ENCODE measurements at regions not wholly inside any gene's neighbourhood (a gene's known extent, or its start where the extent isn't known, plus 50 kb on each side); places are given as distances from the start of the nearest gene placed in this dataset.

DNA sequence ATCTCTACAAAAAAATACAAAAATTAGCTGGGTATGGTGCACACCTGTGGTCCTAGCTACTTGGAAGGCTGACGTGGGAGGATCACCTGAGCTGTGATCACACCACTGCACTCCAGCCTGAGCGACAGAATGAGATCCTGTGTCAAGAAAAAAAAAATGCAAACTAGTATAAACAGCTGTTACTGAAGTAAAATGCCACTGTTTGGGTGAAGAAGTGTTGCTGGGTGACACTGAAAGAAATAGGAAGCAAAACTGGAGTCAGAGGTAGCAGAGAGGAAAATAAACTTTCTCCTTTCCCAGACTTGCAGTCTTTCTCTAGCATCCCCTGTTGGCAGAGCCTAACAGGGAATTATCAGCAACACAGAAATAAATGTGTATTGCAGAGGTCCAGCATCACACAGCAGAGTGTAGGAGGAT is 241.2 kb upstream of the PREP start:
- H3K27me3 ChIP-seq (ENCODE audit: control insufficient read depth in 2 of 2, insufficient read depth in 2 of 2, low read length in 2 of 2), result no peaks in the 10 kb centered on the region
- H3K27ac ChIP-seq (ENCODE audit: insufficient read depth, low read depth, low read length), result no peak overlapping the region
- POLR2A ChIA-PET, result no interaction called here
- H3K4me1 ChIP-seq (ENCODE audit: control insufficient read depth, extremely low read depth, insufficient read depth, low read length), result no peaks in the 10 kb centered on the region
- H3K9me1 ChIP-seq (replicated peaks; ENCODE audit: control insufficient read depth, extremely low read depth, insufficient read depth, low read length), result no peaks in the 10 kb centered on the region
- no TSS peak for BruUV-seq (replicated peaks)
- no peak overlapping the region for H3K9ac ChIP-seq (replicated peaks; ENCODE audit: extremely low read depth, insufficient read depth, low read length)
- H3K4me3 ChIP-seq (replicated peaks in 1 of 3; ENCODE audit: insufficient read depth in 1 of 3, low read depth in 1 of 3, low read length in 3 of 3), result no peak overlapping the region
- DNase-seq (ENCODE audit: low read depth, low spot score) (no peak), FAIRE-seq (no peak)
- H3K9me3 ChIP-seq (replicated peaks; ENCODE audit: control insufficient read depth, insufficient read depth, low read length), result no peaks in the 10 kb centered on the region
- no peak for TF ChIP-seq MYC (IDR thresholded peaks at IDR 0.05; ENCODE audit: low read depth, low read length)
- no peak for TF ChIP-seq FOS (IDR thresholded peaks at IDR 0.05; ENCODE audit: borderline replicate concordance, insufficient read depth, low read length)
- TF ChIP-seq, protein P1, sequence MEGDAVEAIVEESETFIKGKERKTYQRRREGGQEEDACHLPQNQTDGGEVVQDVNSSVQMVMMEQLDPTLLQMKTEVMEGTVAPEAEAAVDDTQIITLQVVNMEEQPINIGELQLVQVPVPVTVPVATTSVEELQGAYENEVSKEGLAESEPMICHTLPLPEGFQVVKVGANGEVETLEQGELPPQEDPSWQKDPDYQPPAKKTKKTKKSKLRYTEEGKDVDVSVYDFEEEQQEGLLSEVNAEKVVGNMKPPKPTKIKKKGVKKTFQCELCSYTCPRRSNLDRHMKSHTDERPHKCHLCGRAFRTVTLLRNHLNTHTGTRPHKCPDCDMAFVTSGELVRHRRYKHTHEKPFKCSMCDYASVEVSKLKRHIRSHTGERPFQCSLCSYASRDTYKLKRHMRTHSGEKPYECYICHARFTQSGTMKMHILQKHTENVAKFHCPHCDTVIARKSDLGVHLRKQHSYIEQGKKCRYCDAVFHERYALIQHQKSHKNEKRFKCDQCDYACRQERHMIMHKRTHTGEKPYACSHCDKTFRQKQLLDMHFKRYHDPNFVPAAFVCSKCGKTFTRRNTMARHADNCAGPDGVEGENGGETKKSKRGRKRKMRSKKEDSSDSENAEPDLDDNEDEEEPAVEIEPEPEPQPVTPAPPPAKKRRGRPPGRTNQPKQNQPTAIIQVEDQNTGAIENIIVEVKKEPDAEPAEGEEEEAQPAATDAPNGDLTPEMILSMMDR (IDR thresholded peaks at IDR 0.05; ENCODE audit: extremely low read depth in 1 of 2, insufficient read depth in 1 of 2, low read depth in 1 of 2, low read length in 2 of 2), result no peak
- TF ChIP-seq JUN (IDR thresholded peaks at IDR 0.05; ENCODE audit: borderline replicate concordance, insufficient read depth, insufficient read length, low read depth), result no peak
- no peak for TF ChIP-seq GATA2 (IDR thresholded peaks at IDR 0.05; ENCODE audit: insufficient read depth, insufficient read length, low read depth, low read length)
- no peak for TF ChIP-seq POLR2AphosphoS5 (IDR thresholded peaks at IDR 0.05; ENCODE audit: insufficient read depth, low read depth, low read length)
- TF ChIP-seq, protein P2, sequence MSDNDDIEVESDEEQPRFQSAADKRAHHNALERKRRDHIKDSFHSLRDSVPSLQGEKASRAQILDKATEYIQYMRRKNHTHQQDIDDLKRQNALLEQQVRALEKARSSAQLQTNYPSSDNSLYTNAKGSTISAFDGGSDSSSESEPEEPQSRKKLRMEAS (IDR thresholded peaks at IDR 0.05; ENCODE audit: insufficient read depth, insufficient read length), result no peak
- TF ChIP-seq POLR2A (IDR thresholded peaks at IDR 0.05; ENCODE audit: low read depth, low read length), result no peak
- no peak for TF ChIP-seq EZH2 (IDR thresholded peaks at IDR 0.05; ENCODE audit: borderline replicate concordance, low read depth, low read length, severe bottlenecking)
- no peaks in the 10 kb centered on the region for H4K20me1 ChIP-seq (replicated peaks; ENCODE audit: control insufficient read depth, extremely low read depth, insufficient read depth, low read length)
- H2AFZ ChIP-seq (ENCODE audit: low read depth, low read length), result no peak overlapping the region
- CTCF ChIA-PET, result no interaction called here
- H3K4me2 ChIP-seq (ENCODE audit: insufficient read depth, low read length), result no peak overlapping the region
- no peaks in the 10 kb centered on the region for H3K36me3 ChIP-seq (ENCODE audit: control insufficient read depth in 2 of 2, extremely low read depth in 1 of 2, insufficient read depth in 2 of 2, low read length in 2 of 2)
- intact Hi-C loops (cut with micrococcal nuclease), result loop anchor here (5.0 kb wide), 1 partner anchor 212 kb away; no protein-coding TSS in a partner anchor
- H3K79me2 ChIP-seq (ENCODE audit: control insufficient read depth, insufficient read depth, low read length), result no peaks in the 10 kb centered on the region
- dilution Hi-C loops (cut with MboI; ENCODE audit: extremely low pct_ligation_motif_present, low sequenced_read_pairs), result no loop called here
